Stromal cell of bone marrow (primary cell): ENCODE measurements at regions not wholly inside any gene's neighbourhood (a gene's known extent, or its start where the extent isn't known, plus 50 kb on each side); places are given as distances from the start of the nearest gene placed in this dataset.

ENCODE experiments used
- DNase-seq: peaks from one replicate; pipeline ENCODE4 v3.0.0-alpha.2; 2012; ENCODE audit warnings: low read depth

- DNase-seq: no peak
Observed at GRCh38 chr9:135254176-135255032, 166.9 kb downstream of the OLFM1 start.

- no peak for DNase-seq
Observed at GRCh38 chr9:135255033-135255840, 167.8 kb downstream of the OLFM1 start.

GRCh38 chr9:135255841-135256580 is 168.5 kb downstream of the OLFM1 start:
- no peak for DNase-seq

GRCh38 chr9:135256581-135257354 is 169.3 kb downstream of the OLFM1 start:
- DNase-seq: no peak

GRCh38 chr9:135258461-135258860 is 171.0 kb downstream of the OLFM1 start:
- DNase-seq: no peak

- no peak for DNase-seq
Observed at GRCh38 chr9:135259273-135259672, 171.8 kb downstream of the OLFM1 start.

- DNase-seq: no peak
Observed at GRCh38 chr9:135260221-135261180, 173.0 kb downstream of the OLFM1 start.

- no peak for DNase-seq
Observed at GRCh38 chr9:135262248-135262647, 174.8 kb downstream of the OLFM1 start.

GRCh38 chr9:135263511-135263910 is 176.0 kb downstream of the OLFM1 start:
- no peak for DNase-seq

- no peak for DNase-seq
Observed at GRCh38 chr9:135265931-135266330, 178.5 kb downstream of the OLFM1 start.

- no peak for DNase-seq
Observed at GRCh38 chr9:135267191-135267809, 179.8 kb downstream of the OLFM1 start.

GRCh38 chr9:135268031-135268430 is 180.6 kb downstream of the OLFM1 start:
- no peak for DNase-seq

- no peak for DNase-seq
Observed at GRCh38 chr9:135268981-135269380, 181.5 kb downstream of the OLFM1 start.

GRCh38 chr9:135269912-135270830 is 182.7 kb downstream of the OLFM1 start:
- DNase-seq: no peak

- no peak for DNase-seq
Observed at GRCh38 chr9:135271425-135271824, 184.0 kb downstream of the OLFM1 start.

GRCh38 chr9:135272608-135273007 is 185.1 kb downstream of the OLFM1 start:
- DNase-seq: no peak

- no peak for DNase-seq
Observed at GRCh38 chr9:135273008-135273407, 185.5 kb downstream of the OLFM1 start.

- DNase-seq: no peak
Observed at GRCh38 chr9:135275163-135275562, 187.7 kb downstream of the OLFM1 start.
